HG03378 (cell line): ENCODE measurements at regions not wholly inside any gene's neighbourhood (a gene's known extent, or its start where the extent isn't known, plus 50 kb on each side); places are given as distances from the start of the nearest gene placed in this dataset.
"Not testable (repeated sequence)": the region's sequence is repeated elsewhere in the genome, so short reads cannot be mapped to it uniquely, and the experiment has no call there.

ENCODE experiments used
- ATAC-seq: cut with Tn5 transposase; IDR thresholded peaks from one replicate; pipeline ENCODE4 v1.9.1; 2021; ENCODE audit warnings: mild to moderate bottlenecking, moderate library complexity; ENCODE audit not compliant: unreplicated experiment

- ATAC-seq, result no peak
Observed at GRCh38 chr7:42726066-42726785, 185.6 kb downstream of the C7orf25 start.

- no peak for ATAC-seq
Observed at GRCh38 chr7:42722716-42723115, 189.2 kb downstream of the C7orf25 start.

- no peak for ATAC-seq
Observed at GRCh38 chr7:42722198-42722597, 189.7 kb downstream of the C7orf25 start.

- ATAC-seq, result no peak
Observed at GRCh38 chr7:42720991-42721796, 190.7 kb downstream of the C7orf25 start.

GRCh38 chr7:42720012-42720411 is 191.9 kb downstream of the C7orf25 start:
- ATAC-seq, result no peak

GRCh38 chr7:42718466-42718865 is 193.4 kb downstream of the C7orf25 start:
- not testable (repeated sequence) for ATAC-seq

- ATAC-seq, result no peak
Observed at GRCh38 chr7:42714356-42714755, 197.5 kb downstream of the C7orf25 start.

- no peak for ATAC-seq
Observed at GRCh38 chr7:42709284-42709683, 202.6 kb downstream of the C7orf25 start.

GRCh38 chr7:42704710-42705109 is 207.2 kb downstream of the C7orf25 start:
- ATAC-seq, result no peak

- ATAC-seq, result no peak
Observed at GRCh38 chr7:42702647-42703046, 209.2 kb downstream of the C7orf25 start.

- ATAC-seq, result no peak
Observed at GRCh38 chr7:42700406-42701327, 211.2 kb downstream of the C7orf25 start.

GRCh38 chr7:42699380-42700178 is 212.3 kb downstream of the C7orf25 start:
- no peak for ATAC-seq

GRCh38 chr7:42698600-42699374 is 213.1 kb downstream of the C7orf25 start:
- ATAC-seq, result no peak

GRCh38 chr7:42694894-42695507 is 216.9 kb downstream of the C7orf25 start:
- ATAC-seq, result no peak

- no peak for ATAC-seq
Observed at GRCh38 chr7:42693722-42694121, 218.1 kb downstream of the C7orf25 start.

GRCh38 chr7:42692621-42693020 is 219.2 kb downstream of the C7orf25 start:
- no peak for ATAC-seq

GRCh38 chr7:42690794-42691639 is 220.9 kb downstream of the C7orf25 start:
- ATAC-seq, result no peak

GRCh38 chr7:42689626-42690025 is 222.2 kb downstream of the C7orf25 start:
- no peak for ATAC-seq
